HG03103 (cell line): ENCODE measurements at regions not wholly inside any gene's neighbourhood (a gene's known extent, or its start where the extent isn't known, plus 50 kb on each side); places are given as distances from the start of the nearest gene placed in this dataset.
"Not testable (repeated sequence)": the region's sequence is repeated elsewhere in the genome, so short reads cannot be mapped to it uniquely, and the experiment has no call there.

Source experiments
- ATAC-seq: cut with Tn5 transposase; IDR thresholded peaks from one replicate; pipeline ENCODE4 v1.9.1; 2021; ENCODE audit warnings: low read depth; ENCODE audit not compliant: unreplicated experiment

GRCh38 chr3:5889374-5889773 lies 701.9 kb downstream of the EDEM1 start:
- ATAC-seq, result no peak

- no peak for ATAC-seq
Measured at GRCh38 chr3:5891711-5892110, 704.2 kb downstream of the EDEM1 start.

- no peak for ATAC-seq
Measured at GRCh38 chr3:5898106-5898505, 710.6 kb downstream of the EDEM1 start.

- no peak for ATAC-seq
Measured at GRCh38 chr3:5899014-5899761, 711.7 kb downstream of the EDEM1 start.

- no peak for ATAC-seq
Measured at GRCh38 chr3:5917932-5918331, 730.4 kb downstream of the EDEM1 start.

- ATAC-seq, result no peak
Measured at GRCh38 chr3:5918626-5919025, 731.1 kb downstream of the EDEM1 start.

GRCh38 chr3:5929027-5929426 lies 741.5 kb downstream of the EDEM1 start:
- ATAC-seq, result no peak

GRCh38 chr3:5944061-5944460 lies 756.6 kb downstream of the EDEM1 start:
- ATAC-seq, result not testable (repeated sequence)

GRCh38 chr3:5948084-5948483 lies 760.6 kb downstream of the EDEM1 start:
- no peak for ATAC-seq

GRCh38 chr3:5951026-5951425 lies 763.5 kb downstream of the EDEM1 start:
- no peak for ATAC-seq

- ATAC-seq, result no peak
Measured at GRCh38 chr3:5972586-5972985, 785.1 kb downstream of the EDEM1 start.

- ATAC-seq, result no peak
Measured at GRCh38 chr3:5974630-5975322, 787.3 kb downstream of the EDEM1 start.

- ATAC-seq, result no peak
Measured at GRCh38 chr3:5977331-5977730, 789.8 kb downstream of the EDEM1 start.

GRCh38 chr3:5980475-5980874 lies 793.0 kb downstream of the EDEM1 start:
- ATAC-seq, result no peak

GRCh38 chr3:5994651-5995050 lies 807.1 kb downstream of the EDEM1 start:
- no peak for ATAC-seq

GRCh38 chr3:6018456-6018855 lies 830.9 kb downstream of the EDEM1 start:
- ATAC-seq, result no peak

GRCh38 chr3:6022621-6023020 lies 835.1 kb downstream of the EDEM1 start:
- no peak for ATAC-seq

- no peak for ATAC-seq
Measured at GRCh38 chr3:6025032-6025431, 835.9 kb upstream of the GRM7 start.

- not testable (repeated sequence) for ATAC-seq
Measured at GRCh38 chr3:6030648-6031047, 830.3 kb upstream of the GRM7 start.

GRCh38 chr3:6035626-6036025 lies 825.3 kb upstream of the GRM7 start:
- ATAC-seq, result no peak

GRCh38 chr3:6039971-6040370 lies 820.9 kb upstream of the GRM7 start:
- no peak for ATAC-seq

- no peak for ATAC-seq
Measured at GRCh38 chr3:6041894-6042293, 819.0 kb upstream of the GRM7 start.
